ENCODE measurements at regions not wholly inside any gene's neighbourhood (a gene's known extent, or its start where the extent isn't known, plus 50 kb on each side); places are given as distances from the start of the nearest gene placed in this dataset.
"Not testable (repeated sequence)": the region's sequence is repeated elsewhere in the genome, so short reads cannot be mapped to it uniquely, and the experiment has no call there.

GRCh38 chr6:56839533-56840183, 115.2 kb upstream of the BEND6 start:
- no peak for TF ChIP-seq POLR2A (IDR thresholded peaks at IDR 0.05; ENCODE audit: low read length)
- TF ChIP-seq GATA1 (IDR thresholded peaks at IDR 0.05; ENCODE audit: low read depth, low read length), result no peak
- no peak for DNase-seq

GRCh38 chr6:56838965-56839364, 115.9 kb upstream of the BEND6 start:
- no peak for DNase-seq
- TF ChIP-seq POLR2A (IDR thresholded peaks at IDR 0.05; ENCODE audit: low read length), result no peak
- no peak for TF ChIP-seq GATA1 (IDR thresholded peaks at IDR 0.05; ENCODE audit: low read depth, low read length)

GRCh38 chr6:56838016-56838555, 116.8 kb upstream of the BEND6 start:
- TF ChIP-seq POLR2A (IDR thresholded peaks at IDR 0.05; ENCODE audit: low read length) (no peak), GATA1 (IDR thresholded peaks at IDR 0.05; ENCODE audit: low read depth, low read length) (no peak)
- DNase-seq, result no peak

GRCh38 chr6:56837322-56837894, 117.5 kb upstream of the BEND6 start:
- DNase-seq, result no peak
- TF ChIP-seq GATA1 (IDR thresholded peaks at IDR 0.05; ENCODE audit: low read depth, low read length) (no peak), POLR2A (IDR thresholded peaks at IDR 0.05; ENCODE audit: low read length) (no peak)

GRCh38 chr6:56835612-56836011, 119.3 kb upstream of the BEND6 start:
- no peak for DNase-seq
- TF ChIP-seq GATA1 (IDR thresholded peaks at IDR 0.05; ENCODE audit: low read depth, low read length), result no peak
- no peak for TF ChIP-seq POLR2A (IDR thresholded peaks at IDR 0.05; ENCODE audit: low read length)

- no peak for DNase-seq
- TF ChIP-seq GATA1 (IDR thresholded peaks at IDR 0.05; ENCODE audit: low read depth, low read length) (no peak), POLR2A (IDR thresholded peaks at IDR 0.05; ENCODE audit: low read length) (no peak)
Observed at GRCh38 chr6:56833873-56834272, 121.0 kb upstream of the BEND6 start.

- TF ChIP-seq GATA1 (IDR thresholded peaks at IDR 0.05; ENCODE audit: low read depth, low read length) (no peak), POLR2A (IDR thresholded peaks at IDR 0.05; ENCODE audit: low read length) (no peak)
- no peak for DNase-seq
Observed at GRCh38 chr6:56833127-56833791, 121.6 kb upstream of the BEND6 start.

GRCh38 chr6:56832225-56832624, 122.7 kb upstream of the BEND6 start:
- TF ChIP-seq POLR2A (IDR thresholded peaks at IDR 0.05; ENCODE audit: low read length), result no peak
- TF ChIP-seq GATA1 (IDR thresholded peaks at IDR 0.05; ENCODE audit: low read depth, low read length), result no peak
- DNase-seq, result no peak

- no peak for DNase-seq
- no peak for TF ChIP-seq GATA1 (IDR thresholded peaks at IDR 0.05; ENCODE audit: low read depth, low read length)
- TF ChIP-seq POLR2A (IDR thresholded peaks at IDR 0.05; ENCODE audit: low read length), result no peak
Observed at GRCh38 chr6:56831334-56831733, 123.6 kb upstream of the BEND6 start.

- no peak for DNase-seq
- TF ChIP-seq GATA1 (IDR thresholded peaks at IDR 0.05; ENCODE audit: low read depth, low read length), result no peak
Observed at GRCh38 chr6:56827908-56828649, 126.8 kb upstream of the BEND6 start.

- DNase-seq, result not testable (repeated sequence)
Observed at GRCh38 chr6:56824431-56824830, 130.5 kb upstream of the BEND6 start.

- no peak for DNase-seq
- TF ChIP-seq GATA1 (IDR thresholded peaks at IDR 0.05; ENCODE audit: low read depth, low read length) (no peak), POLR2A (IDR thresholded peaks at IDR 0.05; ENCODE audit: low read length) (no peak)
Observed at GRCh38 chr6:56821005-56821432, 133.9 kb upstream of the BEND6 start.

- no peak for DNase-seq
- TF ChIP-seq GATA1 (IDR thresholded peaks at IDR 0.05; ENCODE audit: low read depth, low read length) (no peak), POLR2A (IDR thresholded peaks at IDR 0.05; ENCODE audit: low read length) (no peak)
Observed at GRCh38 chr6:56820060-56820459, 134.8 kb upstream of the BEND6 start.

GRCh38 chr6:56819604-56820003, 135.3 kb upstream of the BEND6 start:
- TF ChIP-seq POLR2A (IDR thresholded peaks at IDR 0.05; ENCODE audit: low read length) (no peak), GATA1 (IDR thresholded peaks at IDR 0.05; ENCODE audit: low read depth, low read length) (no peak)
- no peak for DNase-seq

Data from erythroblast (primary cell).